ENCODE measurements at regions not wholly inside any gene's neighbourhood (a gene's known extent, or its start where the extent isn't known, plus 50 kb on each side); places are given as distances from the start of the nearest gene placed in this dataset.

DNA sequence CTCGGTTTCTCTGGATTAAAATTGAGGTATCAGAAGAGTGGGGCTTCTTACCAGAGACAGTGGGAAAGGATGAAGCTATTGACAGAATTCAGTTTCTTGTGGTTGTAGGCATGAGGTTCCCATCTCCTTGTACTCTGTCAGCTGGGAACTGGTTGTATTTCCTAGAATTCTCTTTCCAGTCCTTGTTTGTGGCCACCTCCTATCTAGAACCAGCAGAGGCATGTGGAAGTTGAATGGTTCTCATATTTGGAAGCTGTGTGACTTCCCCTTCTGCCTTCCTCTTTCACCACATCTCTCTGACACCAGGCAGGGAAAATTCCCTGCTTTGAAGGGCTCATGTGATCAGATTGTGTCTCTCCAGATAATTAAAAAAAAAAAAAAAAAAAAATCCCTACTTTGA, 457.7 kb upstream of the ADAMTS5 start:
- intact Hi-C loops (cut with micrococcal nuclease), result no loop called here
- Histone ChIP-seq H3K4me3 (no peak overlapping the region), H3K27me3 (ENCODE audit: low read depth) (no peaks in the 10 kb centered on the region), H3K4me1 (peaks cover 46% of the 10 kb centered on the region), H3K27ac (replicated peaks) (peak overlapping the region; percentile 45), H3K9me3 (replicated peaks) (peaks cover 6% of the 10 kb centered on the region), H3K36me3 (no peaks in the 10 kb centered on the region)
- no peak for DNase-seq
- TF ChIP-seq, protein P1, sequence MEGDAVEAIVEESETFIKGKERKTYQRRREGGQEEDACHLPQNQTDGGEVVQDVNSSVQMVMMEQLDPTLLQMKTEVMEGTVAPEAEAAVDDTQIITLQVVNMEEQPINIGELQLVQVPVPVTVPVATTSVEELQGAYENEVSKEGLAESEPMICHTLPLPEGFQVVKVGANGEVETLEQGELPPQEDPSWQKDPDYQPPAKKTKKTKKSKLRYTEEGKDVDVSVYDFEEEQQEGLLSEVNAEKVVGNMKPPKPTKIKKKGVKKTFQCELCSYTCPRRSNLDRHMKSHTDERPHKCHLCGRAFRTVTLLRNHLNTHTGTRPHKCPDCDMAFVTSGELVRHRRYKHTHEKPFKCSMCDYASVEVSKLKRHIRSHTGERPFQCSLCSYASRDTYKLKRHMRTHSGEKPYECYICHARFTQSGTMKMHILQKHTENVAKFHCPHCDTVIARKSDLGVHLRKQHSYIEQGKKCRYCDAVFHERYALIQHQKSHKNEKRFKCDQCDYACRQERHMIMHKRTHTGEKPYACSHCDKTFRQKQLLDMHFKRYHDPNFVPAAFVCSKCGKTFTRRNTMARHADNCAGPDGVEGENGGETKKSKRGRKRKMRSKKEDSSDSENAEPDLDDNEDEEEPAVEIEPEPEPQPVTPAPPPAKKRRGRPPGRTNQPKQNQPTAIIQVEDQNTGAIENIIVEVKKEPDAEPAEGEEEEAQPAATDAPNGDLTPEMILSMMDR (IDR thresholded peaks at IDR 0.05; ENCODE audit: borderline replicate concordance), result no peak

DNA sequence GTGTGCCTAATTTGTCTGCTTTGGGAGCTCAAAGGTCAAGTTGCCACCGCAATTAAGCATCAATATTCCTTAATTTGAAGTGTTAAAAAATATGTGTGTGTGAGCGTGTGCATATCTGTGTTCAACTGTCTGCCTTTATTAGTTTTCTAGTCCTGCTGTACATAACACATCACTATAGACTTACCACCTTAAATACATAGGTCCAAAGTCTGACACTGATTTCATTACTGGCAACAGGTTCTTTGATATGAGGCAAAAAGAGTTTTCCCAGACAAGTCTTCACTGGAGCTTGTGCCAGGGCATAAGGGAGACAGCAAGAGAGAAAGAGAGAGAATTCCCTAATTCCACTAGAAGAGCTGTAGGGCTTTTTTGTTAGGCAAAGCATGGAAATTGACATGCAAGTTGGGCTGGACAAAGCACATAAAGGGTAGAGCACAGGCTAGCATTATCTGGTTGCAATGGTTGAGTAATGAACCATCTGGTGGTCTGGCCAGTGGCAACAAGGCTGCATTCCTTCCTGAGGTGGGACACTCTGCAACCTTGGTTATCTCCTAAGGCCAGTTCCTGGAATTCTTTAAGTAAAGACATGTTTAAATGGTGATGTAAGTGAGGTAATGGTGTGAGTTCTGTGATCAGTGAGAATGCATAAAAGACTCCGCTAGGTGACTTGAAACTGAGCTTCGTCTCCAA, 457.2 kb upstream of the ADAMTS5 start:
- peaks cover 44% of the 10 kb centered on the region for H3K4me1 ChIP-seq
- H3K27me3 ChIP-seq (ENCODE audit: low read depth), result no peaks in the 10 kb centered on the region
- no peaks in the 10 kb centered on the region for H3K36me3 ChIP-seq
- intact Hi-C loops (cut with micrococcal nuclease), result no loop called here
- no peak overlapping the region for H3K4me3 ChIP-seq
- DNase-seq, result no peak
- peak overlapping the region; percentile 45 for H3K27ac ChIP-seq (replicated peaks)
- TF ChIP-seq, protein P1 (IDR thresholded peaks at IDR 0.05; ENCODE audit: borderline replicate concordance), result no peak
- H3K9me3 ChIP-seq (replicated peaks), result peaks cover 6% of the 10 kb centered on the region

DNA sequence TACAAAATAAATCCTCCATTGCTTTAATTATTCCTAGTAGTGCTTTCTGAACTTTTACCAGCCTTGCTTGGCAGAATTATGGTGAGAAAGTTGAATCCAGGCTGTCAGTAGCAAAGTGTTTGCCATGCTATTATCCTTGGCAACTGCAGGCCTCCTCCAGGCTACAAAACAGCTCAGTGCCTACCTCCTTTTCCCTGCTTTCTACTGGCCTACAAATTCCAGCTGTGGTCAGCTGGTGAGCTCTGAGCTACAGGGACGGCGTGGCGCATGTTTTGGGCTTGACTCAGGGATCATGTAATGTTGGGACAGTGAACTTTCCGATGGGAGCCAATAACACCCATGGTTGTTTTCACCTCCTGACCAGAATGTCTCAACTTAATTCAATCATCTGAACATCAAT, 456.1 kb upstream of the ADAMTS5 start:
- peak; percentile 72 for DNase-seq
- Histone ChIP-seq H3K9me3 (replicated peaks) (peaks cover 6% of the 10 kb centered on the region), H3K27me3 (ENCODE audit: low read depth) (no peaks in the 10 kb centered on the region), H3K36me3 (no peaks in the 10 kb centered on the region), H3K27ac (replicated peaks) (peak overlapping the region; percentile 45), H3K4me3 (no peak overlapping the region), H3K4me1 (peaks cover 43% of the 10 kb centered on the region)
- intact Hi-C loops (cut with micrococcal nuclease), result no loop called here
- TF ChIP-seq, protein P1 (IDR thresholded peaks at IDR 0.05; ENCODE audit: borderline replicate concordance), result no peak

DNA sequence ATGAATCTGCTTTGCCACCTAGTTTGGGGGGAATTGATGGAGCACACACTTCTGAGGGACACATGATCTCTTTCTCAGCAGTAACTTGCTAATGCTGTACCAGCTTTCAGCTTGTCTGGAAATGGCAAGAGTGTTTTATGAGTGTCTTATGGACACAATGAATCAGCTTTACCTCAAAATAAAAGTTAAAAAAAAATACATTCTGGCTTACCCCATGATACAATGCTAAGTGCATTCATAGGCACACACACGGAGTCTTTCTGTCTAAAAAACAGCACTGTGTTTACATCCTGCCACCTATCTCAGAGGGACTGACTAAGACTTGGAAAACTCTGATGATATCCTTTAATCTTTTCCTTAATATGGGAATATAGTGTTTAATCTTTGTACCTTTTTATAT, 455.5 kb upstream of the ADAMTS5 start:
- peaks cover 43% of the 10 kb centered on the region for H3K4me1 ChIP-seq
- TF ChIP-seq, protein P1 (IDR thresholded peaks at IDR 0.05; ENCODE audit: borderline replicate concordance), result no peak
- peaks cover 5% of the 10 kb centered on the region for H3K9me3 ChIP-seq (replicated peaks)
- DNase-seq, result no peak
- H3K36me3 ChIP-seq, result no peaks in the 10 kb centered on the region
- intact Hi-C loops (cut with micrococcal nuclease), result no loop called here
- peak overlapping the region; percentile 45 for H3K27ac ChIP-seq (replicated peaks)
- H3K27me3 ChIP-seq (ENCODE audit: low read depth), result no peaks in the 10 kb centered on the region
- H3K4me3 ChIP-seq, result no peak overlapping the region

DNA sequence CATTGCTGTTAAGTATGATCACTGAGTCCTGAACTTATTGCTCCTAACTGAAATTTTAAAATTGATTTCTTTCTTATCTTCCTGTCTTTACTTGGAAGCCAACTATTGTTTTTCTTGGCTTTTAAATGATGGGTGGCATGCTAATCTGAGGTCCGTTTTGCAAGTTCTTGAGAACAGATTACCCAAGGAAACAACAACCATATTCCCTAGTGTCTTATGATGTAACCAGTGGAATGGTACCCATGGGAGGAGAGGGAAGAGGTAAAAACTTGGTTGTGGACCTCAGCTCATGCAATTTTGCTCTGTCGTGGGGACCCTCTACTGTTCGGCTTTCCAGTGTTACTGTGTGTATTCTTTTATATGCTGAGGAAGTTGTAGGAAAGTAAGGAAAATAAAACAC, 454.8 kb upstream of the ADAMTS5 start:
- no peak for DNase-seq
- intact Hi-C loops (cut with micrococcal nuclease), result no loop called here
- peak overlapping the region; percentile 45 for H3K27ac ChIP-seq (replicated peaks)
- TF ChIP-seq, protein P1 (IDR thresholded peaks at IDR 0.05; ENCODE audit: borderline replicate concordance), result no peak
- H3K27me3 ChIP-seq (ENCODE audit: low read depth), result no peaks in the 10 kb centered on the region
- peaks cover 43% of the 10 kb centered on the region for H3K4me1 ChIP-seq
- no peaks in the 10 kb centered on the region for H3K9me3 ChIP-seq (replicated peaks)
- no peak overlapping the region for H3K4me3 ChIP-seq
- no peaks in the 10 kb centered on the region for H3K36me3 ChIP-seq

Measured in left ventricle myocardium inferior (tissue), 1 donor.